ENCODE measurements at regions not wholly inside any gene's neighbourhood (a gene's known extent, or its start where the extent isn't known, plus 50 kb on each side); places are given as distances from the start of the nearest gene placed in this dataset.
"Not testable (repeated sequence)": the region's sequence is repeated elsewhere in the genome, so short reads cannot be mapped to it uniquely, and the experiment has no call there.

DNA sequence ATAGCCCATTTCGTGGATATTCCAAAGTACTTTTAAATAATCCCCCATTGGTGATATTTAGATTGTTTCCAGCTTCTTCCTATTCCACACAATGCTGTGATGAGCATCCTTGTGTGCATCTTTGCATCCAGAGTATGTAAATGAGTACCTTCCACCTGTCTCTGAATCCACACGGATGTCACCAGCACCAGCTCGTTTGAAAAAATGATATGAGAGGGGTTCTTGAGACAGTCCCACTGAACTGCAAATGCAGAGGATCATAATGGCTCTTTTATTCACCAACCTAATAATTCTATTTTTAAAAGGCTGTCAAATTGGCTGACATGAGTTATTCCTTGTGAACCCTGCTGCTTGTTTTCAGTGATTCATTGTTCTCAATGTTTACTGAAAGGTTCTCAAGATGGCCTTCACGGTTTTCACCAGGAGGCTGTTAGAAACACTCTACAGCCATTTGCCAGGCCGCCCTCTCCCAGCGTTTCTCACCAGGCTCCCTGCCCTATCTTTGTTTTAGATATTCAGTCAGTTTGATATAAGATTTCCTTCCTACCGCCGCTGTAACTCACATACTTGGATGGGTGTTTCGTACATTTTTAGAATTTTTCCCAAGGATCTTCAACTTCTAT, 96.7 kb upstream of the PTPRG start:
- ChIA-PET CTCF (no interaction called here), POLR2A (no interaction called here)
- TF ChIP-seq, protein P1, sequence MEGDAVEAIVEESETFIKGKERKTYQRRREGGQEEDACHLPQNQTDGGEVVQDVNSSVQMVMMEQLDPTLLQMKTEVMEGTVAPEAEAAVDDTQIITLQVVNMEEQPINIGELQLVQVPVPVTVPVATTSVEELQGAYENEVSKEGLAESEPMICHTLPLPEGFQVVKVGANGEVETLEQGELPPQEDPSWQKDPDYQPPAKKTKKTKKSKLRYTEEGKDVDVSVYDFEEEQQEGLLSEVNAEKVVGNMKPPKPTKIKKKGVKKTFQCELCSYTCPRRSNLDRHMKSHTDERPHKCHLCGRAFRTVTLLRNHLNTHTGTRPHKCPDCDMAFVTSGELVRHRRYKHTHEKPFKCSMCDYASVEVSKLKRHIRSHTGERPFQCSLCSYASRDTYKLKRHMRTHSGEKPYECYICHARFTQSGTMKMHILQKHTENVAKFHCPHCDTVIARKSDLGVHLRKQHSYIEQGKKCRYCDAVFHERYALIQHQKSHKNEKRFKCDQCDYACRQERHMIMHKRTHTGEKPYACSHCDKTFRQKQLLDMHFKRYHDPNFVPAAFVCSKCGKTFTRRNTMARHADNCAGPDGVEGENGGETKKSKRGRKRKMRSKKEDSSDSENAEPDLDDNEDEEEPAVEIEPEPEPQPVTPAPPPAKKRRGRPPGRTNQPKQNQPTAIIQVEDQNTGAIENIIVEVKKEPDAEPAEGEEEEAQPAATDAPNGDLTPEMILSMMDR (IDR thresholded peaks at IDR 0.05; ENCODE audit: control extremely low read depth, extremely low read depth, low read depth, missing control alignments) = no peak
- DNase-seq (ENCODE audit: extremely low spot score) = no peak

DNA sequence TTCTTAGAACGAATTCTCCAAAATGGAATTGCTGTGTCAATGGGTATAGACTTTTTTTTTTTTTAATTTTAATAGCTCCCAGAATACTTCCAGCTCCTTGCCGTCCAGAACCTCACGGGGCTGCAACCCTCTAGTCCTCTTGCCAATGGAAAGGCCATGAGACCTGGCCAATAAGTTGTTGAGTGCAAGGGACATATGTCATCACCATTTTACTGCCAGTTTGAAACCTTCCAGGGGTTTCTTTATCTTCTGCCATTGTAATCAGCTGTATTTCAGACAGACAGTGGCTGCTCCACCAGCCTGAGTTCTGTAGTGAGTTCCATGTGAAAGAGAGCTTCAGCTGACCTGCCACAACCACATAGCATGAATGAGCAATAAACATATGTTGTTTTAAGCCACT, 95.0 kb upstream of the PTPRG start:
- no peak for DNase-seq (ENCODE audit: extremely low spot score)
- ChIA-PET CTCF (interaction anchor here (1.0 kb wide), 1 partner anchor 16 kb away, joined by 3 read pairs; no protein-coding TSS in a partner anchor), POLR2A (no interaction called here)
- TF ChIP-seq, protein P1 (IDR thresholded peaks at IDR 0.05; ENCODE audit: control extremely low read depth, extremely low read depth, low read depth, missing control alignments) = no peak

DNA sequence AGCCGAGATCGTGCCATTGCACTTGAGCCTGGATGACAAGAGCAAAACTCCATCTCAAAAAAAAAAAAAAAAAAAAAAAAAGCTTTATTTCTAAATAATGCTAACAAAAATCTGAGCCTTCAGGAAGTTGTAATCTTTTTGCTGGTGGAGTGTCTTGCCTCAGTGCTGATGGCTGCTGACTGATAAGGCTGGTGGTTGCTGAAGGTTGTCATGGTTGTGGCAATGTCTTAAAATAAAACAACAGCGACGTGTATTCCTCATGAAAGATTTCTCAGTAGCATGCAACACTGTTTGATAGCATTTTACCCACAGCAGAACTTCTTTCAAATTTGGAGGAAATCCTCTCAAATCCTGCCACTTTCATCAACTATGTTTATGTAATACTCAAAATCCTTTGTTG, 77.4 kb upstream of the PTPRG start:
- ChIA-PET CTCF (no interaction called here), POLR2A (no interaction called here)
- DNase-seq (ENCODE audit: extremely low spot score) = no peak
- TF ChIP-seq, protein P1 (IDR thresholded peaks at IDR 0.05; ENCODE audit: control extremely low read depth, extremely low read depth, low read depth, missing control alignments) = no peak

DNA sequence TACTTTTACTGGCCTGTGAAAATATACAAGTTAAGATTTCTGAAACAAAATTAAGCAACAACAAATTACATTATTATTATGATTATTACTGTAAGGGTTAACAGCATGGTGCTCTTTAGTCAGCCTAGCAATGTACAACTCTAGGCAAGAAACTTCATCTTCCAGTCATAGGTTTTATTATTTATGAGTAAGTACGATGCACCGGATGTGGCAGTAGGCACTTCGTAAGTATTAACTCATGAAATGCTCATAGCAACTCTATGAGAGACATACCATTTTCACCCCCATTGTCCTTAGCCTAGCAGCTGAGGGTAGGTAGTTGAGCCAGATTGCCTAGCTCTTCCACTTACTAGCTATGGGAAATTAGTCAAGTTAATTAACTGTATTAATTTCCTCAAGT, 68.0 kb upstream of the PTPRG start:
- TF ChIP-seq, protein P1 (IDR thresholded peaks at IDR 0.05; ENCODE audit: control extremely low read depth, extremely low read depth, low read depth, missing control alignments) = no peak
- DNase-seq (ENCODE audit: extremely low spot score) = no peak
- CTCF ChIA-PET = no interaction called here
- POLR2A ChIA-PET = no interaction called here

DNA sequence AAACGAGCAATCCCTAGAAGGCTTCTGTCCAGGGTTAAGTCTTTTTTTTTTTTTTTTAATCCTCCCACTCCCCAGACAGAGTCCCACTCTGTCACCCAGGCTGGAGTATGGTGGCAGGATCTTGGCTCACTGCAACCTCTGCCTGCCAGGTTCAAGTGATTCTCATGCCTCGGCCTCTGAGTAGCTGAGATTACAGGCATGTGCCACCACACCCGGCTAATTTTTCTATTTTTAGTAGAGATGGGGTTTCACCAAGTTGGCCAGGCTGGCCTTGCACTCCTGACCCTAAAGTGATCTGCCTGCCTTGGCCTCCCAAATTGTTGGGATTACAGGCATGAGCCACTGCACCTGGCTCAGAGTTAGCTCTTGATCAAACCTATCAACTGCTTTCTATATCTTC, 67.1 kb upstream of the PTPRG start:
- CTCF ChIA-PET; POLR2A ChIA-PET; DNase-seq (ENCODE audit: extremely low spot score): not testable (repeated sequence)

DNA sequence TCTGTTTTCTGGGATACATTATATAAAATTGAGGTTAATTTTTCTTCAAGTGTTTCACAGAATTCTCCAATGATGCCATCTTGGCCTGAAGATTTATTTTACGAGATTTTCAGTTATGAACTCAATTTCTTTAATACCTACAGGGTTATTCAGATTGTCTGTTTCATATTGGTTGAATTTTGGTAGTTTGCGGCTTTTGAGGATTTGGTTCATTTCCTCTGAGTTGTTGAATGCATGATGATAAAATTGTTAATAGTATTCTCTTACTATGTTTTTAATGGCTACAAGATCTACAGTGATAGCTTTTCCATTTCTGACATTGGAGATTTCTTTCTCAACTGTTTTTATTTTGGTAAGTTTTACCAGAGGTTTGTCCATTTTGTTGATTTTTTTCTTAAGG, 63.9 kb upstream of the PTPRG start:
- POLR2A ChIA-PET = no interaction called here
- TF ChIP-seq, protein P1 (IDR thresholded peaks at IDR 0.05; ENCODE audit: control extremely low read depth, extremely low read depth, low read depth, missing control alignments) = no peak
- DNase-seq (ENCODE audit: extremely low spot score) = no peak
- CTCF ChIA-PET = no interaction called here

DNA sequence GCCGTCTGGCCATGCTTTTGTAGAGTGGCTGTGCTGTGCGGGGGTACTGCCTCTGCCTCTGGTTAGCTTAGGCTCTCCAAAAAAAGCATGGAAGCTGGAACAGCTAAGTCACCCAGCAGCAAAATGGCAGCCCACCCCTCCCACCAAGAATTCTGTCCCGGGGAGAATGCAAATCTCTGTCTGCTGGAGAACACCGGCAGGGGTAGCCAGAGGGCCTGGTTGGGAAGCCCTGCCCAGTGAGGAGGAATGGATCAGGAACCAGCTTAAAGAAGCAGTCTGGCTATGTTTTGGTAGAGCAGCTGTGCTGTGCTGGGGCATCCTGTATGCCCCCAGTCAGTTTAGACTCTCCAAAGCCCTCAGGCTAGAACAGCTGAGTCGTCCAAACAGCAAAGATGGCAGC, 56.2 kb upstream of the PTPRG start:
- TF ChIP-seq, protein P1 (IDR thresholded peaks at IDR 0.05; ENCODE audit: control extremely low read depth, extremely low read depth, low read depth, missing control alignments) = no peak
- DNase-seq (ENCODE audit: extremely low spot score) = no peak
- ChIA-PET POLR2A (no interaction called here), CTCF (no interaction called here)
